Prostate gland (tissue), 2 donors: ENCODE measurements at regions not wholly inside any gene's neighbourhood (a gene's known extent, or its start where the extent isn't known, plus 50 kb on each side); places are given as distances from the start of the nearest gene placed in this dataset.

ENCODE experiments used
- DNase-seq: peaks from one replicate; pipeline ENCODE4 v3.0.0-alpha.2; 2019; ENCODE audit warnings: low spot score
- H3K27ac ChIP-seq, 2 donors: fragments of 200-600 bp; sonication (generic); 2 replicates each; pipeline ENCODE4 v1.5.1; 2017 to 2019
- H3K27me3 ChIP-seq: fragments of 200-600 bp; sonication (generic); replicated peaks from 2 replicates; pipeline ENCODE4 v1.5.1; 2019; ENCODE audit not compliant: insufficient read depth
- H3K36me3 ChIP-seq, 2 donors: fragments of 200-600 bp; sonication (generic); 1 replicate in 1 of 2; 2 replicates in 1 of 2; pipeline versions ENCODE4 v1.5.1 to v1.8.1; 2017 to 2019
- H3K4me1 ChIP-seq: fragments of 200-600 bp; sonication (generic); replicated peaks from 2 replicates; pipeline ENCODE4 v1.5.1; 2019
- H3K4me3 ChIP-seq, 2 donors: fragments of 200-600 bp; sonication (generic); 2 replicates each; pipeline ENCODE4 v1.5.1; 2017 to 2019
- H3K9me3 ChIP-seq: fragments of 200-600 bp; sonication (generic); 2 replicates; pipeline ENCODE4 v1.5.1; 2017
- POLR2A ChIP-seq: fragments of 450-650 bp; IDR thresholded peaks from one replicate; pipeline ENCODE4 v1.6.1; 2016; ENCODE audit warnings: antibody characterized with exemption, mild to moderate bottlenecking
- POLR2AphosphoS5 ChIP-seq: sonication (generic); formaldehyde crosslinking; IDR thresholded peaks from one replicate; pipeline ENCODE4 v1.6.1; 2017; ENCODE audit warnings: antibody characterized with exemption
- WGBS: methylation state at CpG from one replicate; pipeline ENCODE4 v1.1.5; 2018; 5-methylcytosine and 5-hydroxymethylcytosine counted together
- intact Hi-C: fragments of 100-400 bp; cut with DNase I; formaldehyde crosslinking; loops from one replicate; pipeline ENCODE4 v1.14.2; 2022
- TF ChIP-seq, protein P1 (sequence below), 4 experiments: fragments of 200-600 bp in 2 of 4; fragments of 450-650 bp in 2 of 4; sonication (generic) in 2 of 4; IDR thresholded peaks; 1 replicate in 3 of 4; 2 replicates in 1 of 4; pipeline ENCODE4 v1.5.1; 2016 to 2019; ENCODE audit warnings: antibody characterized with exemption in 4 of 4, mild to moderate bottlenecking in 2 of 4, moderate library complexity in 2 of 4

DNA sequence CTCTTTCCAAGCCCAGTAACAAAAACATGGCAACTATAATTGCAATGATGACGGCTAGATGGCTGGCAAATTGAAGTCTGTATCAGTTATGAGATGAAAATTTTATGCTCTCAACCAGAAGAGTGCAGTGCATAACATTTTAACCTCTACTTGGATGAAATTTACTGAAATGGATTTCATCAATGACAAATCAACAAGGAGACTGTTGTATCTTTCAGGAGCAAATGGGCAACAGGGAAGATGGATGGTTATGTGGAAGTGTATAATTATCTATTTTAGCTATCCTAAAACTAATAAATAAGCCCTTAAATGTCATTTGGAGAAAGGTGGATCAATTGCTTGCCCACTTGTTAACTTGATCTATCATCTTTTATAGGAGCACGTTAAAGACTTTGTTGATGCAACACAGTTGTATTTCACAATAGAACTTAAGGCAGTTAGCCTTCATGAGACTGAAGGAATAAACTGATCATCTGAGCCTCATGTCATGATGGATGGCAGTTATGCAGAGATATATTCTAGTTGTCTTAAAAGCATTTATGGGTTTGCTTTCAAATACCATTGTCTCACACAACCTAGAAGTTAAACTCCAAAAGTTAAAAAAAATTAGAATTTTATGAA is 315.1 kb upstream of the TBC1D5 start:
- no peaks in the 10 kb centered on the region for H3K27me3 ChIP-seq
- no peaks in the 10 kb centered on the region for H3K4me1 ChIP-seq
- no peak for DNase-seq
- intact Hi-C loops = no loop called here
- no peak for TF ChIP-seq POLR2AphosphoS5
- TF ChIP-seq POLR2A = no peak
- TF ChIP-seq, protein P1, sequence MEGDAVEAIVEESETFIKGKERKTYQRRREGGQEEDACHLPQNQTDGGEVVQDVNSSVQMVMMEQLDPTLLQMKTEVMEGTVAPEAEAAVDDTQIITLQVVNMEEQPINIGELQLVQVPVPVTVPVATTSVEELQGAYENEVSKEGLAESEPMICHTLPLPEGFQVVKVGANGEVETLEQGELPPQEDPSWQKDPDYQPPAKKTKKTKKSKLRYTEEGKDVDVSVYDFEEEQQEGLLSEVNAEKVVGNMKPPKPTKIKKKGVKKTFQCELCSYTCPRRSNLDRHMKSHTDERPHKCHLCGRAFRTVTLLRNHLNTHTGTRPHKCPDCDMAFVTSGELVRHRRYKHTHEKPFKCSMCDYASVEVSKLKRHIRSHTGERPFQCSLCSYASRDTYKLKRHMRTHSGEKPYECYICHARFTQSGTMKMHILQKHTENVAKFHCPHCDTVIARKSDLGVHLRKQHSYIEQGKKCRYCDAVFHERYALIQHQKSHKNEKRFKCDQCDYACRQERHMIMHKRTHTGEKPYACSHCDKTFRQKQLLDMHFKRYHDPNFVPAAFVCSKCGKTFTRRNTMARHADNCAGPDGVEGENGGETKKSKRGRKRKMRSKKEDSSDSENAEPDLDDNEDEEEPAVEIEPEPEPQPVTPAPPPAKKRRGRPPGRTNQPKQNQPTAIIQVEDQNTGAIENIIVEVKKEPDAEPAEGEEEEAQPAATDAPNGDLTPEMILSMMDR (IDR thresholded peaks at IDR 0.05) = no peak
- no peaks in the 10 kb centered on the region for H3K36me3 ChIP-seq
- no peak overlapping the region for H3K4me3 ChIP-seq
- WGBS = 62% methylated on average over 2 of the region's 2 CpGs
- H3K9me3 ChIP-seq = no peaks in the 10 kb centered on the region
- H3K27ac ChIP-seq = no peak overlapping the region

DNA sequence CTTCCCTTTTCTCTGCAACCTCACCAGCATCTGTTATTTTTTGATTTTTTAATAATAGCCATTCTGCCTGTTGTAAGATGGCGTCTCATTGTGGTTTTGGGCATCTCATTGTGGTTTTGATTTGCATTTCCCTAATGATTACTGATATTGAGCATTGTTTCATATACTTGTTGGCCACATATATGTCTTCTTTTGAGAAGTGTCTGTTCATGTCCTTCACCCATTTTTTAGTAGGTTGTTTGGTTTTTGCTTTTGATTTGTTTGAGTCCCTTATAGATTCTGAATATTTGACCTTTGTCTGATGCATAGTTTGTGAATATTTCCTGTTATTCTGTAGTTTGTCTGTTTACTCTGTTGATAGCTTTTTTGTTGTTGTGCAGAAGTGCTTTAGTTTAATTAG is 312.2 kb upstream of the TBC1D5 start:
- intact Hi-C loops = no loop called here
- no peak overlapping the region for H3K27ac ChIP-seq
- no peak for DNase-seq
- no peaks in the 10 kb centered on the region for H3K27me3 ChIP-seq
- no peaks in the 10 kb centered on the region for H3K9me3 ChIP-seq
- no peak overlapping the region for H3K4me3 ChIP-seq
- no peaks in the 10 kb centered on the region for H3K4me1 ChIP-seq
- TF ChIP-seq POLR2A (no peak), POLR2AphosphoS5 (no peak)
- TF ChIP-seq, protein P1 (IDR thresholded peaks at IDR 0.05) = no peak
- WGBS = 80% methylated on average over 1 of the region's 1 CpG
- H3K36me3 ChIP-seq = no peaks in the 10 kb centered on the region

DNA sequence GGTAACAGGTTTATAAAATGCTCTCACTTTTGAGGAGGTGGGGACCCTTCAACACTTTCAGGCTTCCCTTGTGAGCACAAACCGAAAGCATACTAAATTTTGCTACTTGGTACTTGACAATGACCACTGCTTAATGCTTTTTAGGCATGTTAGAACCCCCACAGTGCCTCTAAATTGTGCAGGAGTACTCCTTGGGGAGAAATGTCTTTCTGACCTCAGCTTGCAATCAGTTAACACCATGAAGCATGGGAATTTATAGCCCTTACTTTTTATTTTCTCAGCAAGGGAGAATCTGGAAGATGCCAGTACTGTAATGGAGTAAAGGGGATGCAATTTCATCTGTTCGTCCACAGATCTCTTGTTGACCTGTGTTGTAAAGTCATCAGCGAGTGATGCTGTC is 308.9 kb upstream of the TBC1D5 start:
- Histone ChIP-seq H3K27ac (no peak overlapping the region), H3K27me3 (no peaks in the 10 kb centered on the region), H3K36me3 (no peaks in the 10 kb centered on the region), H3K9me3 (no peaks in the 10 kb centered on the region), H3K4me3 (no peak overlapping the region), H3K4me1 (no peaks in the 10 kb centered on the region)
- intact Hi-C loops = no loop called here
- 86% methylated on average over 3 of the region's 3 CpGs for WGBS
- TF ChIP-seq POLR2AphosphoS5 (no peak), POLR2A (no peak)
- DNase-seq = no peak

DNA sequence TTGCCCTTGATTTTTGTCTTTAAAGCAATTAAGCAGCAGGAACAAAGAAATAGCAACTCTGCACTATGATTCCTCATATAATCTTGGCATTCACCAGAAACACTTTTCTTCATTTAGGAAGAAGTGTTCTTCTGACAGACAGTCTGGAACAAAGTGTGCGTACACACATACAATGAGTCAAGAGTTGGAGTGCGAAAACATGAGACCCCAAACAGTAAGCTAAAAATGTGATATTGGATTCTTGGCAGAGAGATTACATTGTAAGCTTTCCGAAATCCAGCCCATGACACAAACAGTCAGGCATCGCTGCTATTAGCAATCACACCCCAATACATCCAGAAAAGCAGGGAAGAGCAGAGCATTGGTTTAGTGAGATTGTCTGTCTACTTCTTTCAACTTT is 306.7 kb upstream of the TBC1D5 start:
- TF ChIP-seq, protein P1 (IDR thresholded peaks at IDR 0.05) = no peak
- TF ChIP-seq POLR2AphosphoS5 = no peak
- no peak for TF ChIP-seq POLR2A
- DNase-seq = no peak
- H3K4me3 ChIP-seq = no peak overlapping the region
- H3K27ac ChIP-seq = no peak overlapping the region
- intact Hi-C loops = no loop called here
- H3K27me3 ChIP-seq = no peaks in the 10 kb centered on the region
- H3K4me1 ChIP-seq = no peaks in the 10 kb centered on the region
- H3K36me3 ChIP-seq = no peaks in the 10 kb centered on the region
- no peaks in the 10 kb centered on the region for H3K9me3 ChIP-seq
- 64% methylated on average over 4 of the region's 4 CpGs for WGBS

DNA sequence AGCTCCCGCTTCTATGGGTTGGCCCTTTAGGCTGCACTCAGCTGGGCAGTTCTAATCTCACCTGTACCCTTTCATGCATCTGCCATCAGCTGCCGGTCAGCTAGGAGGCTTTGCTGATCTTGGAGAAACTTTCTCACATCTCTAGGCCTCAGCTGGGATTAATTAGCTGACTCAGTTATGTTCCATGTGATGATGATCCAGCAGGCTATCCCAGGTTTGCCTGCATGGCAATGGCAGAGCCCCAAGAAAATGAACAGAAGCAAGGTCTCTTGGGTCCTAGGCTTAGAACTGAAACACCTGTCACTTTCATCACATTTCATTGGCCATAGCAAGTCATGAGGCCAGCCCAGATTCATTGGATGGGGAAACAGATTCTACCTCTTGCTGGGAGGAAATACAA is 304.6 kb upstream of the TBC1D5 start:
- WGBS = 83% methylated on average over 2 of the region's 2 CpGs
- Histone ChIP-seq H3K36me3 (no peaks in the 10 kb centered on the region), H3K9me3 (no peaks in the 10 kb centered on the region), H3K27ac (no peak overlapping the region), H3K4me3 (no peak overlapping the region), H3K27me3 (no peaks in the 10 kb centered on the region), H3K4me1 (no peaks in the 10 kb centered on the region)
- no peak for DNase-seq
- intact Hi-C loops = no loop called here
- TF ChIP-seq POLR2A = no peak
- no peak for TF ChIP-seq POLR2AphosphoS5
- TF ChIP-seq, protein P1 (IDR thresholded peaks at IDR 0.05) = no peak
